DMS53 treated with DMSO at 0.1 percent for 48 hours (cell line): ENCODE measurements at regions not wholly inside any gene's neighbourhood (a gene's known extent, or its start where the extent isn't known, plus 50 kb on each side); places are given as distances from the start of the nearest gene placed in this dataset.

Experiments
- DNase-seq: peaks from one replicate; lab custom pipeline; 2025; ENCODE audit not compliant: unreplicated experiment; lab: John Stamatoyannopoulos, UW

- no peak for DNase-seq
These were observed 973.1 kb downstream of the TMEM182 start for GRCh38 chr2:103734911-103735310.

DNA sequence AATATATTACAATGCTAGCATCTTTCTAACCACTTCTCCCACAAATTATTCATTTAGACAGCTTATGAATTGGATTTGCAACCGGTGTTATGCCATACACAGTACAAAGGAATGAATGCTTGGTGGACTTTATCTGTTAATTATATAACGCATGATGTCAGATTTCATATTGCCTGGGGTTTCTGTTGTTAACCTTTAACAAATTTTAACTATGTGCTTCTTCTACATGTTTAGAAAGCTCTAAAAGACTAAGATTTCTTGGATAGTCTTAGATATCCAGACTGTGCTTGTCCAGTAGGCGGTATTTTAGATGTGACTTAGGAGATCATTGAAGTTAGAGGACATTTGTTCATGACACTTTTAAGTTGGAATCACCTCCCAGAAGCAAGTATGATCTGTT, 976.3 kb downstream of the TMEM182 start:
- DNase-seq, result no peak

- no peak for DNase-seq
These were observed 976.8 kb downstream of the TMEM182 start for GRCh38 chr2:103738606-103739005.

DNA sequence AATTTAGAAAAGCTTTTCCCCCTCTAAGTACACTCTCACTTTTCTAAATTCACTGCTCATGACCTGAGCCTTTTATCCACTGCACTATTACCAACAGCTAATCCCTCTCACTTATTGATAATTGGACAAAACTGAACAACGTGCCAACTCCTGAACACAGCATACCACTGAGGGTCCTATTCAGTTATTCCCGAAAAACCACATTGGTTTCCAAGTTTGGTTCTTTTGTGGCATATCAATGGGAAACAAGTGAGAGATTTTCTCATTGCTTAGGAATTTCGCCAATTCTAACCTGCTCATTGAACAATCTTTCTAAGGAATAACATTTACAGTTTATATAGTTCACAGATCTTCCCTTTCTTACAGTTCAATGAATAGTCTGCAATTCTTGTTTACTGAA, 977.4 kb downstream of the TMEM182 start:
- DNase-seq, result no peak

DNA sequence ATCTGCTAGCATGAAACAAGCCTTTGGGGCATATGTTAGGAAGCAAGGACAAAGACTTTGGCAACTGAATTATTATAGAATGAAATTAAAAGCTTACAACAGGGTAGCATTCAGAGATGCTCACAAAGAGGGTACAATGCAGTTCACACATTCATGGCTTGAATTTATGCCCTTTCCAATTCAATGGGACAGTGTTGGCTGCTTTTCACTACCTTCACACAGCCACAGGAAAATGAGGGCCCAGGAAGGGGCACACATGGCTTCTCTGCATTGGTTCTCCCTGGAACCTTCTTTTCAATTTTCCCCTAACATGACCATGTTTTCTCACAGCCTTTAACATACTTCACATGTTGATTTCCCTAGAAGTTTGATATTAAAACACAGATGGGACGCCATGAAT, 978.1 kb downstream of the TMEM182 start:
- no peak for DNase-seq

GRCh38 chr2:103740631-103741030, 978.8 kb downstream of the TMEM182 start:
- no peak for DNase-seq

GRCh38 chr2:103743195-103743594, 981.4 kb downstream of the TMEM182 start:
- no peak for DNase-seq

DNA sequence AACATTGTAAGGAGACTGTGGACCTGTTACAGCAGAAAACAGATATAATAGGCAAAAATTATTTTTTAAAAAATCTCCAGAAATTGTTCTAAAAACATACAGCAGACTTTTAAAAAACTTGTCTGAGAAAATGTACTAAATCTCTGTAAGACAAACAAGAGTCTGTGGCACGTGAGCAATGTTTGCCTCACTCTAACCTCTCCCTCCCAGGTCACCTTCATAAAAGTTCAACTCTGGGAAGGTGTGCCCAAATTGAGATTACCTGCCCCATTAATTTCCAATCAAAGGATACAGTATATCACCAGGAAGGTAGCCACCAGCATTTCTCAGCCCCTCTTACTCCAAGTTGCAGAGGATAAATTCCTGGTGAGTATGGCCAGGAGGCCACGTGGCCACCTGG, 992.7 kb downstream of the TMEM182 start:
- no peak for DNase-seq

DNA sequence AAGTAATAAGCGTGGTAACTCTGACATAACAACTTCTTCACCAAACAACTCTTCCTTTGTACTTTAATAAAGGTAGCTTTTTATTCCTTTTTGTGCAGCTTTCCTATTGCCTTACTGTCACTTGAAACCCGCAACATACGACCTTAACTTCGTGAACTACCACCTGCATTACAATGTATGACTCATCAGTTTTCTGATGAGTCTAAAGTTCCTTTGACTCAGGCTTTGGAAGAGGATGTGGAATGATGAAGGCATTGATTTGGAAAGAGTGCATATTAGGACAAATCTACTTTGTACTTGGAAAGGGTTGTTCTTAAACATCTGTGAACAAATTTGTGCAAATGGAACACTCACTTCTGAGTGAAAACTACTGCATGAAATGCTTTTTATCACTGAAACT, 1012.1 kb downstream of the TMEM182 start:
- peak; percentile 59 for DNase-seq

- no peak for DNase-seq
These were observed 1018.4 kb downstream of the TMEM182 start for GRCh38 chr2:103780088-103780702.

DNA sequence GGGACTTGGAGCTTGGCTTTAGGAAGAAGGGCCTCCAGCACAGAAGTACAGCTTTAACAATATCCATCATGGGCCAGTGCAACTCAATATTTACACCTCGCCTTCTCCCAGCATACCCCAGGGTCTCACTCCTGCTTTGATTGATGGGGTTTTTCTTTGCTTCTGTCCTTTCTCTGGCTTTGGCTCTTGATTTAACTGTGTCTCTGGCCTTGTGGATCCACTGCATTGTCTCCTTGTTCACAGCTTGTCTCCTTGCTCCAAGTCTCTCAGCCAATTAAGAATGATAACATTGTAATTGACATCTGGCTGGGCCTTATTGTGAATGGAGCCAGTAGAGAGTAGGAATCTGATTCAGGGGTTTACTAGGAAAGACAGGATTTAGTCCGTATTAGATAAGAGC, 1019.5 kb downstream of the TMEM182 start:
- no peak for DNase-seq

DNA sequence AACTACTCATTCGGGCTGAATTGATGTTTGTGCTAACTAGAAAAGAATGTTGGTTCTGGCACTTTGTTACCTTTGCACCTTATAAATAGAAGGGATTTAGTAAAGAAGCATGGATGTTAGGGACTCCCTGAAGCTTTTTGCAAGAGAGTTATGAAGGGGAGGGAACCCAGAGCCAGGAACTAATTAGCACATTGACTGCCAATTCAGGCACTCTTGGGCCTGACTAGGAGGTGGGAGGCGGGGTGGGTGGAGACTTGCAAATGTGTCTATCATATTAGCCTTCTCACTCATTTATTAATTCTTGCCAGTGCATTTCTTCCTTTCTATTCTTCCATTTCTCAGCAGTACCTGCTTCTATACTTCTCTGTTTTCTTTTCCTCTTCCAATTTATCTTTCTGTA, 1022.4 kb downstream of the TMEM182 start:
- no peak for DNase-seq

DNA sequence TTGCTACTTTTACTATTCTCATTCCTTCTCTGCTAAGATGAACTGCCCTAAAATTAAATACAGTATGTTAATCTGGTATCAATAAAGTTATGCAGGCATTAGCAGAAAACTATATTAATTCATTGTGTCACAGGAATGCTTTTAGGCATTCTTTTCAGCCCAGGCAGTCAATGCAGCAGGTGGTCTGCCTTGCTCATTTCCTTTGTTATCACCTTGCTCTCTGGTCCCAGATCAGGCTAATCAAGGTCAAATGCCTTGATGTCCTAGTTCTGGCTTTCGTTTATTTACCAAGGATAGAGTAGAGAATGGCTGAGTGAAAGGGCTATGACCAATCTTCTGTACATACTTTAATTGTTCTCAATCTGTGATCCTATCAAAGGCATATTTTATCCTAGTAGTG, 1023.6 kb downstream of the TMEM182 start:
- DNase-seq, result no peak

DNA sequence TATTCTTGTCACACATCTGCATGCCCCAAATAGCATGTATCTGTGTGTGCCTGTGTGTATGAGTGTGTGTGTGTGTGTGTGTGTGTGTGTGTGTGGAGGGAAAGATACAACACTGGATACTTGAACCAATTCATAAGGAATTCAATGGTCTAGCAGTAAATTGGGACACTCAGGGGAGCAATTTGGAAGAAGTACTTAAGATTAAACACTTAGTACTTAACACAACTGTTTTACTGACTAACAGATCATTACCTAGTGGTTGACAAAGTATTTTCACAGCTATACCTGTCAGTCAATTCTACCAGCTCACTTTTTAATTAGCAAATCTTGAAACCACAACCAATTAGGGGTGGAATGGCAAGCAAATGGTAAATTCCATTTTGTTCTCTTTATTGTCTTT, 1024.1 kb downstream of the TMEM182 start:
- no peak for DNase-seq

DNA sequence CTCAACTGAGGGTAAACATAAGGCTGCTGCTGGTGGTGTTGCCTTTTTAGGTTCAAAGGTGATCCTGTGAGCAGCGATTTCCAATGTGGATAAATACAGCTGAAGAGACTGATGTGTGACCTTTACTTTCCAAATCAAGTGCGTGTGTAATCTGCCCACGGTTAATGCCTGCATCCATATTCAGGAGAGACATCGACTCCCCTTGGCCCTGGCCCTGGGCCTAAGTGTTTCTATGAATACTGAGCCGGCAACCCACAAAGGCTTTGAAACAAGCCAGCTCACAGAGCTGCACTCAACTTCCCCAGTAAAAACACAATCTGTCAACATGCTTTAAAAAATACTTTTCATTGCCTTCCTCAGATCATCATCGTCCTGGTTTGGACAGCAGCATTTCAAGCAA, 1026.6 kb downstream of the TMEM182 start:
- no peak for DNase-seq

GRCh38 chr2:103788951-103789350, 1027.1 kb downstream of the TMEM182 start:
- no peak for DNase-seq

DNA sequence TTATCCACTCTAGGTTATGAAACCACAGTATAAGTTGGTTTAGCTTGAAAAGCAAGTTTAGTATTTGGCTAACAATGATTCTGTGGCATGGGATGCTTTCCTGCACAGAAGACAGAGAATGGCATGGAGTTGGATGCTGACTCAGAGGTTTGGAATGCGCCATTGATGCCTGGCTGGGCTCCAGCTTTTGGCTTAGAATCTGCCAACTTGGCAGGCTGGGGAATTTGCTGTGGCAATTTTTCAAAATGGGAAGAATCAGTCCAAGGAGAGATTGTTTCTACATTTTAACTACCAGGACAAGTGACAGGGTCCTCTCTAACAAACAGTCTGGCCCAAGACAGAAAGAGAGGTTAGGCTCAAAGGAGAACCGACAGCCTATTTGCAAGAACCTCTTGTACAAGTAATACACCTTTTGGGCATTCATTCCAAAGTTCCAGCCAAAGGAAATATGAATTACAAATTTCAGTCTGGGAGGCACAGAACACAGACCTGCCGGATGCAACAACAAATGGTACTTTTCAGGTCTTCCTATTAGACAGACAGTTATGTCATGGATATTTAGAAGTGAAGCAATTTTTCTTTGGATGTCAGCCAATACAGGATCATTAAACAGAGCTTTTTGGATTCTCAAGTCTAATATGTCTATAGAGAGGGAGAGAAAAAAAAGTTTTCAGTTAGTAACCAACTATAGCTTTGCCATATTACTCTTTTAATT, 1027.7 kb downstream of the TMEM182 start:
- peak; percentile 41 for DNase-seq

DNA sequence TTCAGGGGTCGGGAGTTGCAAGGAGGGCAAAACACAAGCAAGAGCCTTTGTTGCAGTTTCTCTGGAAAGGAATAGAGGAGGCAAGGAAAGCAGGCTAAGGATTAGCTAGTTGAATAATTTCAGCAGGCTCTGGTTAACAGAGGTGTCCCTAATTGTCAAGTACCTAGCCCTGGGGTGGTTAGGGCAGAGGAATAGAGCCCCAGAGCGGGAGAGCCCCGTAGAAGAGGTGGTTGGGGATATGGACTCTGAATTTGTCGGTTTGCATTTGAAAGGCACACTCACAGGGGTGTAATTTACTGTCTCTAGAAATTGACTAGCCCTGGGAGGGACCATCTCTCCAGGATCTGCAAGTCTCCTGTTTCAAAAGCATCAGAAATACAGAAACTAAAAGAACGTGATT, 1030.2 kb downstream of the TMEM182 start:
- no peak for DNase-seq

- DNase-seq, result no peak
These were observed 1036.5 kb downstream of the TMEM182 start for GRCh38 chr2:103798291-103798690.

- DNase-seq, result no peak
These were observed 1042.2 kb downstream of the TMEM182 start for GRCh38 chr2:103804013-103804412.

DNA sequence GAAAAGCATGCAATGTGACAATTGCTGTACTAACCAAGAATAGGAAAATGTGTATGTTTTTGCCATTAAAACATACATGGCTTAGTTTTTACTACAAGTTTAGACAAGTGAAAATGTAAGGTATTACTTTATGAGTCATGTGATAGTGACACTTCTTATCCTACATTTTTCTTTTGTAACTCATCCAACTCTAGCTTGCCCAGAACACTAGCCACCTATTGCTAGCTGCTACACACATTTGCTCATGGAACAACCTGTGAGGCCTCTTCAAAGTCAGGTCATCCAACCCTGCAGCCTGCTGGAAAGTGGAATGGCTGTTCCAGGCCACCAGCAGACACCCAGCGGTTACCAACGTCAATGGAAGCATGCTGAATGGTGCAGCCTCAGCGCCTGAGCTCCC, 1043.9 kb downstream of the TMEM182 start:
- no peak for DNase-seq

DNA sequence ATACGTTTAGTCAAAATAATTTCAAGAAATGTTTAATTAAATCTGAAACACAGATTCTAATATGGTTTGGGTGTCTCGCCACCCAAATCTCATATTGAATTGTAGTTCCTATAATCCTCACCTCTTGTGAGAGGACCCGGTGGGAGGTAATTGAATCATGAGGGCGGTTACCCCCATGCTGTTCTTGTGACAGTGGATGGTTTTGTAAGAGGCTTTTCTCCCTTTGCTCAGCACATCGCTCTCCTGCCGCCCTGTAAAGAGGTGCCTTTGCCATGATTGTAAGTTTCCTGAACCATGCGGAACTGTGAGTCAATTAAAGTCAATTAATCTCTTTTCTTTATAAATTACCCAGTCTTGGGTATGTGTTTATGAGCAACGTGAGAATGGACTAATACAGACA, 1045.1 kb upstream of the POU3F3 start:
- no peak for DNase-seq

DNA sequence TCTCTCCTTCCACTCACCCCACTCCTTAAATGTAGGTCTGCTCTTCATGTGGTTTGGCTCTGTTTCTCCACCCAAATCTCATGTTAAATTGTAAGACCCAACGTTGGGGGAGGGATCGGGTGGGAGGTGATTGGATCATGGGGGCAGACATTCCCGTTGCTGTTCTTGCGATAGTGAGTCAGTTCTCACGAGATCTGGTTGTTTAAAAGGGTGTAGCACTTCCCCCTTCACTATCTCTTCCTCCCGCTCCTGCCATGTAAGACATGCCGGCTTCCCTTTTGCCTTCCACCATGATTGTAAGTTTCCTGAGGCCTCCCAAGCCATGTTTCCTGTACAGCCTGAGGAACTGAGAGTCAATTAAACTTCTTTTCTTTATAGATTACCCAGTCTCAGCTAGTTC, 1044.5 kb upstream of the POU3F3 start:
- DNase-seq, result no peak
